H9 (cell line): ENCODE measurements at regions not wholly inside any gene's neighbourhood (a gene's known extent, or its start where the extent isn't known, plus 50 kb on each side); places are given as distances from the start of the nearest gene placed in this dataset.

Experiments
- DNase-seq: peaks from one replicate; pipeline ENCODE4 v3.0.0-alpha.2; 2017
- H2AFZ ChIP-seq: one replicate; pipeline ENCODE4 v1.6.1; 2013; ENCODE audit warnings: mild to moderate bottlenecking, low read length, control low read depth, moderate library complexity
- H2AK5ac ChIP-seq: 2 replicates; pipeline ENCODE4 v1.6.1; 2013; ENCODE audit warnings: low read length, control low read depth, mixed read lengths; ENCODE audit not compliant: insufficient read length
- H2BK120ac ChIP-seq: one replicate; pipeline ENCODE4 v1.6.1; 2013; ENCODE audit warnings: low read depth, mild to moderate bottlenecking, low read length, control low read depth, inconsistent platforms; ENCODE audit not compliant: poor library complexity, severe bottlenecking
- H2BK12ac ChIP-seq: 2 replicates; pipeline ENCODE4 v1.6.1; 2013; ENCODE audit warnings: low read length, control low read depth, mixed read lengths, low read depth; ENCODE audit not compliant: insufficient read length
- H2BK15ac ChIP-seq: 2 replicates; pipeline ENCODE4 v1.6.1; 2013; ENCODE audit warnings: low read depth, low read length, control low read depth
- H2BK20ac ChIP-seq: one replicate; pipeline ENCODE4 v1.6.1; 2013; ENCODE audit warnings: low read depth, mild to moderate bottlenecking, low read length, control low read depth, inconsistent platforms; ENCODE audit not compliant: poor library complexity, severe bottlenecking
- H2BK5ac ChIP-seq: 2 replicates; pipeline ENCODE4 v1.6.1; 2013; ENCODE audit warnings: low read length, control low read depth, mixed read lengths; ENCODE audit not compliant: insufficient read length
- H3K14ac ChIP-seq: 2 replicates; pipeline ENCODE4 v1.6.1; 2013; ENCODE audit warnings: low read length, control low read depth; ENCODE audit not compliant: insufficient read depth
- H3K18ac ChIP-seq: 2 replicates; pipeline ENCODE4 v1.6.1; 2013; ENCODE audit warnings: low read depth, mild to moderate bottlenecking, mixed read lengths, low read length, control low read depth; ENCODE audit not compliant: insufficient read length
- H3K23ac ChIP-seq: 2 replicates; pipeline ENCODE4 v1.6.1; 2013; ENCODE audit warnings: low read length, control low read depth, mixed read lengths, low read depth; ENCODE audit not compliant: insufficient read length
- H3K23me2 ChIP-seq: 2 replicates; pipeline ENCODE4 v1.6.1; 2013; ENCODE audit warnings: low read depth, mild to moderate bottlenecking, mixed read lengths, low read length, control low read depth; ENCODE audit not compliant: insufficient read length, poor library complexity, severe bottlenecking
- H3K27ac ChIP-seq: 2 replicates; pipeline ENCODE4 v1.5.1; 2013; ENCODE audit warnings: low read length, control low read depth, mixed read lengths, low read depth; ENCODE audit not compliant: insufficient read length
- H3K27me3 ChIP-seq: 2 replicates; pipeline ENCODE4 v1.6.1; 2013; ENCODE audit warnings: low read length, control low read depth, inconsistent platforms; ENCODE audit not compliant: insufficient read depth
- H3K4ac ChIP-seq: 2 replicates; pipeline ENCODE4 v1.6.1; 2013; ENCODE audit warnings: low read depth, mild to moderate bottlenecking, control low read depth, inconsistent platforms, low read length, moderate library complexity
- H3K4me1 ChIP-seq: 2 replicates; pipeline ENCODE4 v1.6.1; 2013; ENCODE audit warnings: low read length, control low read depth, inconsistent platforms; ENCODE audit not compliant: insufficient read depth
- H3K4me2 ChIP-seq: 2 replicates; pipeline ENCODE4 v1.6.1; 2013; ENCODE audit warnings: low read length, control low read depth, mixed read lengths; ENCODE audit not compliant: insufficient read length, insufficient read depth
- H3K56ac ChIP-seq: 2 replicates; pipeline ENCODE4 v1.6.1; 2013; ENCODE audit warnings: low read depth, mild to moderate bottlenecking, mixed read lengths, low read length, control low read depth; ENCODE audit not compliant: insufficient read length
- H3K79me1 ChIP-seq: 2 replicates; pipeline ENCODE4 v1.6.1; 2013; ENCODE audit warnings: low read depth, mild to moderate bottlenecking, moderate library complexity, low read length, control low read depth, inconsistent platforms; ENCODE audit not compliant: insufficient read depth, poor library complexity, severe bottlenecking
- H3K79me2 ChIP-seq: 2 replicates; pipeline ENCODE4 v1.6.1; 2013; ENCODE audit warnings: low read length, control low read depth, inconsistent platforms; ENCODE audit not compliant: insufficient read depth
- H3K9ac ChIP-seq: 2 replicates; pipeline ENCODE4 v1.6.1; 2013; ENCODE audit warnings: low read length, control low read depth, mixed read lengths; ENCODE audit not compliant: insufficient read length; ENCODE audit errors: extremely low read depth
- H3K9me3 ChIP-seq: one replicate; pipeline ENCODE4 v1.6.1; 2013; ENCODE audit warnings: low read depth, low read length, inconsistent platforms; ENCODE audit not compliant: control insufficient read depth
- H3T11ph ChIP-seq: one replicate; pipeline ENCODE4 v1.6.1; 2013; ENCODE audit warnings: mild to moderate bottlenecking, low read length, control low read depth, inconsistent platforms
- H4K20me1 ChIP-seq: one replicate; pipeline ENCODE4 v1.6.1; 2013; ENCODE audit not compliant: control insufficient read depth, insufficient read length, insufficient read depth
- H4K5ac ChIP-seq: 2 replicates; pipeline ENCODE4 v1.6.1; 2013; ENCODE audit warnings: low read depth, mild to moderate bottlenecking, mixed read lengths, low read length, control low read depth; ENCODE audit not compliant: insufficient read length
- H4K8ac ChIP-seq: replicated peaks from 2 replicates; pipeline ENCODE4 v1.6.1; 2013; ENCODE audit warnings: low read length, control low read depth, mixed read lengths, low read depth; ENCODE audit not compliant: insufficient read length
- H4K91ac ChIP-seq: 2 replicates; pipeline ENCODE4 v1.6.1; 2013; ENCODE audit warnings: low read depth, mild to moderate bottlenecking, moderate library complexity, mixed read lengths, low read length, control low read depth; ENCODE audit not compliant: insufficient read length
- H3K27ac Mint-ChIP-seq, 3 experiments: 2 replicates in 2 of 3; 3 replicates in 1 of 3; pipeline ENCODE4 v1.8.0; 2020 to 2021; ENCODE audit warnings: mixed read lengths in 3 of 3, mild to moderate bottlenecking in 1 of 3, moderate library complexity in 1 of 3
- H3K27me3 Mint-ChIP-seq: 2 replicates; pipeline ENCODE4 v1.8.0; 2021; ENCODE audit warnings: low read depth, mild to moderate bottlenecking, moderate library complexity, mixed read lengths
- H3K36me3 Mint-ChIP-seq, 3 experiments: 2 replicates in 2 of 3; 3 replicates in 1 of 3; pipeline ENCODE4 v1.8.0; 2020 to 2021; ENCODE audit warnings: low read depth in 3 of 3, mixed read lengths in 3 of 3; ENCODE audit not compliant: insufficient read depth in 1 of 3
- H3K4me1 Mint-ChIP-seq, 2 experiments: 2 replicates each; pipeline ENCODE4 v1.8.0; 2020; ENCODE audit warnings: mixed read lengths in 2 of 2
- H3K4me3 Mint-ChIP-seq, 2 experiments: 2 replicates in 1 of 2; 3 replicates in 1 of 2; pipeline ENCODE4 v1.8.0; 2020 to 2021; ENCODE audit warnings: mild to moderate bottlenecking in 2 of 2, mixed read lengths in 2 of 2, moderate library complexity in 1 of 2
- H3K9me3 Mint-ChIP-seq, 2 experiments: 2 replicates in 1 of 2; 3 replicates in 1 of 2; pipeline ENCODE4 v1.8.0; 2020; ENCODE audit warnings: mild to moderate bottlenecking in 2 of 2, mixed read lengths in 2 of 2, moderate library complexity in 1 of 2
- CTCF ChIP-seq: fragments of 200-600 bp; sonication (generic); conservative IDR thresholded peaks from 3 replicates; pipeline ENCODE4 v1.8.0; 2021; ENCODE audit warnings: antibody characterized with exemption, mild to moderate bottlenecking
- WGBS: extraction: QIAGEN DNeasy Blood & Tissue Kit; methylation state at CpG from one replicate; pipeline ENCODE4 v1.1.7; 2013; ENCODE audit warnings: missing lambda C conversion rate, low lambda C conversion rate, mixed read lengths; ENCODE audit not compliant: insufficient read length; ENCODE audit errors: extremely low coverage; 5-methylcytosine and 5-hydroxymethylcytosine counted together

GRCh38 chr6:79372757-79373156 is 138.3 kb upstream of the HMGN3 start:
- H3K27ac Mint-ChIP-seq = no peak overlapping the region; a peak in 1 of 7 replicates
- no peak for DNase-seq

More at GRCh38 chr6:79372757-79373156, 138.3 kb upstream of the HMGN3 start:
- Histone ChIP-seq H3K18ac (no peak overlapping the region), H4K8ac (no peak overlapping the region), H3K4me2 (no peak overlapping the region), H2AFZ (no peak overlapping the region), H4K91ac (no peak overlapping the region), H2BK20ac (no peak overlapping the region), H2BK15ac (no peak overlapping the region), H3K23me2 (no peaks in the 10 kb centered on the region), H4K5ac (no peak overlapping the region), H4K20me1 (no peaks in the 10 kb centered on the region), H3K27ac (no peak overlapping the region), H3K79me1 (no peaks in the 10 kb centered on the region), H3K4me1 (no peaks in the 10 kb centered on the region), H2BK12ac (no peak overlapping the region), H3K79me2 (no peaks in the 10 kb centered on the region), H3K4ac (no peak overlapping the region), H3K9me3 (peaks cover 5% of the 10 kb centered on the region), H3K27me3 (no peaks in the 10 kb centered on the region), H3K9ac (no peak overlapping the region), H2BK120ac (no peak overlapping the region), H2BK5ac (no peak overlapping the region), H2AK5ac (no peak overlapping the region), H3T11ph (no peak overlapping the region), H3K56ac (no peak overlapping the region), H3K23ac (no peak overlapping the region), H3K14ac (no peak overlapping the region)
- WGBS = no CpG with 5 or more reads among the region's 1 CpG
- H3K27me3 Mint-ChIP-seq = no peaks in the 10 kb centered on the region
- peaks cover 5 to 25% (median 13%) of the 10 kb centered on the region in 3 experiments for H3K36me3 Mint-ChIP-seq
- H3K4me1 Mint-ChIP-seq = peaks cover 2 to 6% of the 10 kb centered on the region in 2 experiments
- peaks cover 16 to 27% of the 10 kb centered on the region in 2 experiments for H3K9me3 Mint-ChIP-seq
- H3K4me3 Mint-ChIP-seq = no peak overlapping the region
- TF ChIP-seq CTCF = no peak
